H1 (cell line): ENCODE measurements at regions not wholly inside any gene's neighbourhood (a gene's known extent, or its start where the extent isn't known, plus 50 kb on each side); places are given as distances from the start of the nearest gene placed in this dataset.

Source experiments
- CTCF ChIA-PET: fragments of 300-600 bp; sonication (Branson Sonifier 250); formaldehyde crosslinking; loops from one replicate; lab custom pipeline; 2021; ENCODE audit not compliant: partially characterized antibody; lab: Charles Lee
- POLR2A ChIA-PET: fragments of 300-600 bp; sonication (Branson Sonifier 250); formaldehyde crosslinking; loops from one replicate; lab custom pipeline; 2021; ENCODE audit warnings: inconsistent platforms; ENCODE audit not compliant: partially characterized antibody; lab: Charles Lee
- DNase-seq, 2 experiments: peaks; one replicate each; pipeline versions ENCODE4 v3.0.0 to v3.0.0-alpha.2; 2010 to 2022; ENCODE audit warnings: low spot score in 2 of 2, low read depth in 1 of 2, mixed read lengths in 1 of 2
- FAIRE-seq: peaks from 2 replicates; lab custom pipeline; 2011; peaks lifted over from hg19 to GRCh38; lab: Jason Lieb, UNC
- H2AFZ ChIP-seq: 2 replicates; pipeline ENCODE4 v1.8.1; 2012; ENCODE audit warnings: low read length, inconsistent platforms
- H2AK5ac ChIP-seq: 2 replicates; pipeline ENCODE4 v1.6.1; 2013; ENCODE audit warnings: low read depth, low read length
- H2BK120ac ChIP-seq: replicated peaks from 2 replicates; pipeline ENCODE3; 2013; ENCODE audit warnings: low read depth, low read length, inconsistent platforms
- H2BK12ac ChIP-seq: 2 replicates; pipeline ENCODE4 v1.6.1; 2013; ENCODE audit warnings: low read depth, low read length
- H2BK15ac ChIP-seq: 2 replicates; pipeline ENCODE4 v1.6.1; 2013; ENCODE audit warnings: low read length
- H2BK20ac ChIP-seq: 2 replicates; pipeline ENCODE4 v1.6.1; 2013; ENCODE audit warnings: low read length
- H2BK5ac ChIP-seq: 2 replicates; pipeline ENCODE4 v1.6.1; 2013; ENCODE audit warnings: low read depth, low read length
- H3K14ac ChIP-seq: 2 replicates; pipeline ENCODE4 v1.6.1; 2013; ENCODE audit warnings: inconsistent platforms; ENCODE audit not compliant: insufficient read length
- H3K18ac ChIP-seq: 2 replicates; pipeline ENCODE4 v1.6.1; 2013; ENCODE audit warnings: low read length; ENCODE audit errors: extremely low read depth
- H3K23ac ChIP-seq: 2 replicates; pipeline ENCODE4 v1.6.1; 2013; ENCODE audit warnings: inconsistent platforms; ENCODE audit not compliant: insufficient read length
- H3K23me2 ChIP-seq: 2 replicates; pipeline ENCODE4 v1.6.1; 2013; ENCODE audit warnings: low read depth, low read length
- H3K27ac ChIP-seq: 2 replicates; pipeline ENCODE4 v1.6.1; 2011; ENCODE audit warnings: low read depth, low read length, inconsistent platforms
- H3K27me3 ChIP-seq, 4 experiments: replicated peaks in 1 of 4; 1 replicate in 1 of 4; 2 replicates in 3 of 4; pipeline versions ENCODE4 v1.6.1 to v1.8.1; 2011 to 2013; ENCODE audit warnings: low read length in 3 of 4, mild to moderate bottlenecking in 3 of 4, inconsistent platforms in 2 of 4, mixed read lengths in 2 of 4, moderate library complexity in 1 of 4; ENCODE audit not compliant: control insufficient read depth in 3 of 4, insufficient read depth in 3 of 4; ENCODE audit errors: extremely low read depth in 1 of 4
- H3K36me3 ChIP-seq, 4 experiments: 2 replicates each; pipeline versions ENCODE4 v1.6.1 to v1.8.1; 2011 to 2013; ENCODE audit warnings: mild to moderate bottlenecking in 4 of 4, low read length in 3 of 4, moderate library complexity in 2 of 4, control low read depth in 1 of 4, inconsistent platforms in 1 of 4; ENCODE audit not compliant: insufficient read depth in 4 of 4, control insufficient read depth in 2 of 4
- H3K4ac ChIP-seq: replicated peaks from 2 replicates; pipeline ENCODE3; 2013; ENCODE audit warnings: low read length, low read depth, mixed read lengths, inconsistent platforms; ENCODE audit not compliant: insufficient read length
- H3K4me1 ChIP-seq, 4 experiments: replicated peaks in 1 of 4; 1 replicate in 1 of 4; 2 replicates in 3 of 4; pipeline versions ENCODE4 v1.6.1 to v1.8.1; 2011 to 2013; ENCODE audit warnings: low read length in 3 of 4, inconsistent platforms in 2 of 4, mixed read lengths in 1 of 4; ENCODE audit not compliant: insufficient read depth in 4 of 4, control insufficient read depth in 3 of 4
- H3K4me2 ChIP-seq, 2 experiments: 2 replicates each; pipeline versions ENCODE4 v1.6.1 to v1.8.1; 2011 to 2013; ENCODE audit warnings: low read depth in 2 of 2, low read length in 2 of 2, control low read depth in 1 of 2, inconsistent platforms in 1 of 2, mild to moderate bottlenecking in 1 of 2; ENCODE audit not compliant: insufficient read depth in 1 of 2
- H3K4me3 ChIP-seq, 4 experiments: fragments of 200-600, 300-600 bp in 1 of 4; sonication (generic), shearing (Covaris generic), sonication (Bioruptor Twin) in 1 of 4; 2 replicates each; pipeline versions ENCODE4 v1.5.1 to v1.8.1; 2011 to 2016; ENCODE audit warnings: low read length in 4 of 4, low read depth in 3 of 4, control low read depth in 2 of 4, inconsistent platforms in 2 of 4, mild to moderate bottlenecking in 2 of 4, mixed read lengths in 1 of 4, moderate library complexity in 1 of 4; ENCODE audit not compliant: insufficient read depth in 2 of 4; ENCODE audit errors: extremely low read depth in 1 of 4
- H3K56ac ChIP-seq: replicated peaks from 2 replicates; pipeline ENCODE3; 2013; ENCODE audit warnings: low read depth, mild to moderate bottlenecking, mixed read lengths, low read length, inconsistent platforms; ENCODE audit not compliant: insufficient read length
- H3K79me1 ChIP-seq: 2 replicates; pipeline ENCODE4 v1.6.1; 2013; ENCODE audit warnings: low read depth, low read length, control low read depth
- H3K79me2 ChIP-seq, 2 experiments: 2 replicates each; pipeline versions ENCODE4 v1.6.1 to v1.8.1; 2012 to 2013; ENCODE audit warnings: low read length in 2 of 2, mild to moderate bottlenecking in 2 of 2, inconsistent platforms in 1 of 2; ENCODE audit not compliant: insufficient read depth in 2 of 2, control insufficient read depth in 1 of 2
- H3K9ac ChIP-seq, 4 experiments: replicated peaks in 1 of 4; 1 replicate in 1 of 4; 2 replicates in 3 of 4; pipeline versions ENCODE4 v1.6.1 to v1.8.1; 2011 to 2013; ENCODE audit warnings: low read depth in 3 of 4, low read length in 3 of 4, control low read depth in 2 of 4, mild to moderate bottlenecking in 2 of 4, moderate library complexity in 2 of 4, inconsistent platforms in 1 of 4; ENCODE audit errors: extremely low read depth in 1 of 4
- H3K9me3 ChIP-seq, 2 experiments: 2 replicates each; pipeline versions ENCODE4 v1.6.1 to v1.8.1; 2012 to 2013; ENCODE audit warnings: mild to moderate bottlenecking in 2 of 2, moderate library complexity in 2 of 2, control low read depth in 1 of 2, inconsistent platforms in 1 of 2, low read depth in 1 of 2, low read length in 1 of 2, mixed read lengths in 1 of 2; ENCODE audit not compliant: insufficient read depth in 2 of 2
- H4K20me1 ChIP-seq, 2 experiments: replicated peaks in 1 of 2; 2 replicates each; pipeline versions ENCODE3 to v1.8.1; 2011 to 2013; ENCODE audit warnings: inconsistent platforms in 2 of 2, low read length in 2 of 2, mild to moderate bottlenecking in 1 of 2; ENCODE audit not compliant: insufficient read depth in 2 of 2, control insufficient read depth in 1 of 2
- H4K5ac ChIP-seq: 2 replicates; pipeline ENCODE4 v1.6.1; 2013; ENCODE audit warnings: low read length, low read depth, mixed read lengths, inconsistent platforms; ENCODE audit not compliant: insufficient read length
- H4K8ac ChIP-seq: 2 replicates; pipeline ENCODE4 v1.8.0; 2013; ENCODE audit warnings: mild to moderate bottlenecking, moderate library complexity, low read length, inconsistent platforms; ENCODE audit not compliant: insufficient read depth; ENCODE audit errors: extremely low read depth
- H4K91ac ChIP-seq: replicated peaks from 2 replicates; pipeline ENCODE3; 2013; ENCODE audit warnings: low read length, mixed read lengths, inconsistent platforms; ENCODE audit not compliant: insufficient read length
- ATF2 ChIP-seq: IDR thresholded peaks from 2 replicates; pipeline ENCODE4 v1.6.1; 2012; ENCODE audit warnings: low read length, inconsistent platforms
- ATF3 ChIP-seq: IDR thresholded peaks from 2 replicates; pipeline ENCODE4 v1.6.1; 2011; ENCODE audit warnings: low read depth, mild to moderate bottlenecking, low read length; ENCODE audit not compliant: insufficient read depth
- BACH1 ChIP-seq: IDR thresholded peaks from 2 replicates; pipeline ENCODE4 v1.6.1; 2012; ENCODE audit warnings: low read length, improper control_type of control experiment
- GABPA ChIP-seq: IDR thresholded peaks from 2 replicates; pipeline ENCODE4 v1.6.1; 2011; ENCODE audit warnings: mild to moderate bottlenecking, low read length, moderate library complexity, borderline replicate concordance; ENCODE audit not compliant: insufficient read depth
- HDAC6 ChIP-seq: IDR thresholded peaks from one replicate; pipeline ENCODE4 v1.7.1; 2012; ENCODE audit warnings: low read depth, mild to moderate bottlenecking, inconsistent platforms, low read length, moderate library complexity
- PHF8 ChIP-seq: fragments of 200-600 bp; sonication (generic); conservative IDR thresholded peaks from 2 replicates; pipeline ENCODE4 v1.7.1; 2012; ENCODE audit warnings: low read depth, mild to moderate bottlenecking, inconsistent platforms, low read length, moderate library complexity
- TAF7 ChIP-seq: optimal IDR thresholded peaks from 2 replicates; pipeline ENCODE3; 2011; ENCODE audit warnings: low read depth, mild to moderate bottlenecking, inconsistent platforms, low read length, moderate library complexity, borderline replicate concordance
- TBP ChIP-seq: IDR thresholded peaks from 2 replicates; pipeline ENCODE4 v1.6.1; 2011; ENCODE audit warnings: low read depth, low read length, improper control_type of control experiment
- WGBS, 2 experiments: shearing (Covaris generic) in 1 of 2; methylation state at CpG; one replicate each; pipeline versions ENCODE4 v1.1.6 to v1.1.7; 2013 to 2015; ENCODE audit warnings: low lambda C conversion rate in 2 of 2, mixed read lengths in 2 of 2, inconsistent platforms in 1 of 2, low coverage in 1 of 2, missing lambda C conversion rate in 1 of 2; ENCODE audit not compliant: insufficient replicate concordance in 2 of 2, insufficient coverage in 1 of 2, insufficient read length in 1 of 2; ENCODE audit errors: extremely low coverage in 1 of 2, missing lambda C conversion rate in 1 of 2; 5-methylcytosine and 5-hydroxymethylcytosine counted together

- H3K14ac ChIP-seq, result no peak overlapping the region
- H4K8ac ChIP-seq, result no peak overlapping the region
- H2BK15ac ChIP-seq, result no peak overlapping the region
- H3K36me3 ChIP-seq, result no peaks in the 10 kb centered on the region
- H3K18ac ChIP-seq, result no peak overlapping the region
- H3K27ac ChIP-seq, result no peak overlapping the region
- H2BK12ac ChIP-seq, result no peak overlapping the region
- H4K5ac ChIP-seq, result no peak overlapping the region
- H2AK5ac ChIP-seq, result no peak overlapping the region
- DNase-seq (no peak), FAIRE-seq (no peak)
- H4K20me1 ChIP-seq, result no peaks in the 10 kb centered on the region
- H3K4me1 ChIP-seq, result no peaks in the 10 kb centered on the region
- H3K23me2 ChIP-seq, result no peaks in the 10 kb centered on the region
- no peak overlapping the region for H2BK5ac ChIP-seq
- no peak overlapping the region for H2BK120ac ChIP-seq
- 97% methylated on average over 2 of the region's 2 CpGs; no CpG with 5 or more reads in 1 of the 2 experiments for WGBS, 2 experiments
- no peak overlapping the region for H3K4ac ChIP-seq
- H3K23ac ChIP-seq, result no peak overlapping the region
- POLR2A ChIA-PET, result no interaction called here
- no peak overlapping the region for H3K4me2 ChIP-seq
- no peaks in the 10 kb centered on the region for H3K27me3 ChIP-seq
- H3K79me1 ChIP-seq, result no peaks in the 10 kb centered on the region
- H3K79me2 ChIP-seq, result no peaks in the 10 kb centered on the region
- no peaks in the 10 kb centered on the region for H3K9me3 ChIP-seq
- TF ChIP-seq BACH1 (no peak), PHF8 (no peak), TAF7 (no peak), GABPA (no peak), TBP (no peak), ATF3 (no peak), HDAC6 (no peak), ATF2 (no peak)
- CTCF ChIA-PET, result no interaction called here
- H3K4me3 ChIP-seq, result no peak overlapping the region
- no peak overlapping the region for H3K9ac ChIP-seq
- no peak overlapping the region for H2BK20ac ChIP-seq
- H4K91ac ChIP-seq, result no peak overlapping the region
- no peak overlapping the region for H3K56ac ChIP-seq
- no peak overlapping the region for H2AFZ ChIP-seq
These were observed 361.5 kb upstream of the PTCHD4 start for GRCh38 chr6:48472535-48472934.
